ENCODE measurements at regions not wholly inside any gene's neighbourhood (a gene's known extent, or its start where the extent isn't known, plus 50 kb on each side); places are given as distances from the start of the nearest gene placed in this dataset.

DNA sequence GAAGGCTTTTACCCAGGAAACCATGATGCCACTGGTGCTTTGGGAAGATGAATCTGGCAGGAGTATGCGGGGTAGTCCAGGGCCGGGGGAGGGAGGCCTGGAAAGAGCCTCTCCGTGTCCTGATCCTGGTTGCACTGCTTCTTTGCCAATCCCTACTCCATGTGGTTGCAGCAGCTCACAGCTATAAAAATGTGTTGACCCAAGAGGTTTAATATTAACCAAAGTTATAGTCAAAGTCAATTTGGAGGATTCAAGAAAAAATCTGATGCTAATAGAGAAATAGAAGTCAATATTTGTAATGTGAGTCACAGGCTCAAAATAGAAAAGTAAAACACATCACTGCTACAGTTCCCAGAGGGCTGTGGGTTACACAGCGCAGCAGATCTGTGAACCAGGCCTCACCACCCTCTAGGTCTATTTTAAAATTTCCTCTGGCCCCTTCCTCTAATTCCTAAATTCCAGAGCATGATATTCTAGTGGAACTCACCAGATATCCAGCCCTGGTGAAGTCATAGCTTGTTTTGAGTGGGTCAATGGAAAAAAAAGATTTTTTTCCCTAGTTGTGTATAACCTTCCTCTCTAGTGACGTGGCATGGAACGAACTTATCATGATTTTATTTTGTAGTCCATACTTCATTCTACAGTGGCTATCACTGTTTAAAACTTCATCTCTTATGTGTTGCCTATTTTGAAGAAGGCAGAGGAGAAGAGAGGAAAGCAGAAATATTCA is 63.2 kb upstream of the BMP2 start (continued):
- TF ChIP-seq, protein P1, sequence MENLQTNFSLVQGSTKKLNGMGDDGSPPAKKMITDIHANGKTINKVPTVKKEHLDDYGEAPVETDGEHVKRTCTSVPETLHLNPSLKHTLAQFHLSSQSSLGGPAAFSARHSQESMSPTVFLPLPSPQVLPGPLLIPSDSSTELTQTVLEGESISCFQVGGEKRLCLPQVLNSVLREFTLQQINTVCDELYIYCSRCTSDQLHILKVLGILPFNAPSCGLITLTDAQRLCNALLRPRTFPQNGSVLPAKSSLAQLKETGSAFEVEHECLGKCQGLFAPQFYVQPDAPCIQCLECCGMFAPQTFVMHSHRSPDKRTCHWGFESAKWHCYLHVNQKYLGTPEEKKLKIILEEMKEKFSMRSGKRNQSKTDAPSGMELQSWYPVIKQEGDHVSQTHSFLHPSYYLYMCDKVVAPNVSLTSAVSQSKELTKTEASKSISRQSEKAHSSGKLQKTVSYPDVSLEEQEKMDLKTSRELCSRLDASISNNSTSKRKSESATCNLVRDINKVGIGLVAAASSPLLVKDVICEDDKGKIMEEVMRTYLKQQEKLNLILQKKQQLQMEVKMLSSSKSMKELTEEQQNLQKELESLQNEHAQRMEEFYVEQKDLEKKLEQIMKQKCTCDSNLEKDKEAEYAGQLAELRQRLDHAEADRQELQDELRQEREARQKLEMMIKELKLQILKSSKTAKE (CRISPR knock-in tag; IDR thresholded peaks at IDR 0.05; ENCODE audit: borderline replicate concordance): no peak
- no peak for TF ChIP-seq ZNF605 (CRISPR knock-in tag; IDR thresholded peaks at IDR 0.05)
- peak; percentile 31; the same call in 1 of the 2 replicates for TF ChIP-seq ZNF350 (CRISPR knock-in tag; IDR thresholded peaks at IDR 0.05; ENCODE audit: borderline replicate concordance, low read depth)
- no peak for TF ChIP-seq NFKB2 (CRISPR knock-in tag; IDR thresholded peaks at IDR 0.05; ENCODE audit: borderline replicate concordance)
- TF ChIP-seq ARNTL (CRISPR knock-in tag; IDR thresholded peaks at IDR 0.05): no peak
- no peak for TF ChIP-seq GATAD1 (CRISPR knock-in tag; IDR thresholded peaks at IDR 0.05)

DNA sequence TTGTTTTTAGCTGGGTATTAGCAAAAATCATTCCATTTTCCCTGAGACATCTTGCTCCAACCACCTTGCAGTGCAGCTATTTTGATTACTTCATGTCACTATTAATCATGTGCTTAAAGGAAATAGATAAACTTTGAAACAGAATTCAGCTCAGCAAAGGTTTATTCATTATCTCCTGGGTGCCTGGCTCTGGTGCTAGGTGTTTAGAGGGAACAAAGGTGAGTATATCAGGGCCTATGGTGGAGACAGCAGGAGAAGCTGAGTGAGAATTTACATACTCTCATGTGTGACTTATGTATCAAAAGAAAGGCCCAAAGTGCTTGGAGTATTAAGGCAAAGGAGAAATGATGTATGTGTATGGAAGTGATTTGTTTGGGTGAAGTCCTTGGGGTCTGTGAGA is 63.8 kb upstream of the BMP2 start:
- TF ChIP-seq SMC3 (IDR thresholded peaks at IDR 0.05; ENCODE audit: low read length) (no peak), ATF1 (CRISPR knock-in tag; IDR thresholded peaks at IDR 0.05) (peak; percentile 15; the same call in 1 of the 2 replicates), ZFP41 (CRISPR knock-in tag; IDR thresholded peaks at IDR 0.05; ENCODE audit: borderline replicate concordance) (no peak), EP300 (IDR thresholded peaks at IDR 0.05; ENCODE audit: low read depth in 2 of 2, low read length in 2 of 2) (no peak), EP300 (CRISPR knock-in tag; IDR thresholded peaks at IDR 0.05; ENCODE audit: borderline replicate concordance) (0 out of 2 replicates have a peak, but pooled peaks have one; percentile 2)
- intact Hi-C loops (cut with micrococcal nuclease; ENCODE audit: unreplicated experiment) (loop anchor here (5.0 kb wide), 1 partner anchor 66 kb away; no protein-coding TSS in a partner anchor), in situ Hi-C loops (cut with HindIII; ENCODE audit: extremely low pct_ligation_motif_present, low pct_unique_long_range_greater_than_20kb) (no loop called here)
- ATAC-seq (peak; percentile 17), FAIRE-seq (no peak), DNase-seq (ENCODE audit: low spot score) (no peak)
- CTCF ChIA-PET (ENCODE audit: low intra/inter-chr PET ratio, low total read pairs): no interaction called here
- POLR2A ChIA-PET: interaction anchor here (1.4 to 2.5 kb wide), 2 partner anchors 11 to 16 kb away, joined by 5 to 16 read pairs; no protein-coding TSS in a partner anchor
- Histone ChIP-seq H3K4me3 (replicated peaks in 1 of 3; ENCODE audit: insufficient read depth in 1 of 3, low read depth in 2 of 3, low read length in 3 of 3) (peak overlapping the region in 1 of 3 experiments; percentile 5; a peak in 1 of 6 replicates), H3K79me2 (ENCODE audit: insufficient read depth, low read length) (no peaks in the 10 kb centered on the region), H3K4me1 (ENCODE audit: insufficient read depth, low read length) (peaks cover 57% of the 10 kb centered on the region), H2AFZ (ENCODE audit: low read length) (no peak overlapping the region), H3K9me3 (ENCODE audit: low read length) (no peaks in the 10 kb centered on the region), H3K9ac (ENCODE audit: insufficient read depth, low read depth, low read length) (no peak overlapping the region), H3K36me3 (replicated peaks in 1 of 2; ENCODE audit: control insufficient read depth in 1 of 2, insufficient read depth in 2 of 2, low read length in 2 of 2) (no peaks in the 10 kb centered on the region), H3K27ac (ENCODE audit: extremely low read length, insufficient read depth, low read length) (no peak overlapping the region), H4K20me1 (ENCODE audit: insufficient read depth, low read length) (no peaks in the 10 kb centered on the region), H3K4me2 (ENCODE audit: low read depth, low read length) (peak overlapping the region; percentile 64), H3K27me3 (ENCODE audit: control insufficient read depth in 1 of 2, insufficient read depth in 2 of 2, low read length in 2 of 2) (no peaks in the 10 kb centered on the region)
- TSS peak; percentile 75 for BruUV-seq (replicated peaks)
